Fibroblast of gingiva (primary cell): ENCODE measurements at regions not wholly inside any gene's neighbourhood (a gene's known extent, or its start where the extent isn't known, plus 50 kb on each side); places are given as distances from the start of the nearest gene placed in this dataset.
A peak's percentile ranks its signal among the peaks of the same experiment; 100 is the strongest.

Source experiments
- DNase-seq: peaks from one replicate; pipeline ENCODE4 v3.0.0-alpha.2; 2011; ENCODE audit warnings: low read depth

DNA sequence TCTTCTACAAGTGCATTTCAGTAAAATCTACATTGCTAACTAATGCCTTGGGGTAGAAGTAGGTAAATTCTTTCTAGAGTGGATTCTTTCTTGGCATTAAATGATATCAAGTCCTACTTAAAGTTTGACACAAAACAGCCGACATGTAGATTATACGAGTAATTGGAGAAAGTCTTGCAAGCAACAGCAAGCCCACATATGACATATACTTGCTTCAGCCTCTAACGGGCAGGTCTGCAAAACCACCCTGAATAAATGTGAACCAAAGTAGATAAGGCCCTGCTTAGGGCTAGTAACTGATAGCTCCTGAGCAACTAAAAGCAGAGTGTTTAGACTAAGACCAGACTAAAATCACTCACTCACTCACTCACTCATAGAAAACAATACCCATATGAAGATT, 203.2 kb downstream of the LTN1 start:
- no peak for DNase-seq

DNA sequence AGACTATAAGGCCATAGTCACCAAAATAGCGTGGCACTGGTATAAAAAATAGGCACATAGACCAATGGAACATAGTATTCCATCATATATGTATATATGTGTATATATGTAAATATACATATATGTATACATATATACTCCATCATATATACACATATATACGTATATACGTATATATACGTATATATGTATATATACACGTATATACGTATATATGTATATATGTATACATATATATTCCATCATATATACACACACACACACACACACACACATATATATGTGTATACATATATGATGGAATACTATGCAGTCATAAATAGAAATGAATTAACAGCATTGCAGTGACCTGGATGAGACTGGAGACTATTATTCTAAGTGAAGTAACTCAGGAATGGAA, 204.6 kb downstream of the LTN1 start:
- DNase-seq, result no peak

DNA sequence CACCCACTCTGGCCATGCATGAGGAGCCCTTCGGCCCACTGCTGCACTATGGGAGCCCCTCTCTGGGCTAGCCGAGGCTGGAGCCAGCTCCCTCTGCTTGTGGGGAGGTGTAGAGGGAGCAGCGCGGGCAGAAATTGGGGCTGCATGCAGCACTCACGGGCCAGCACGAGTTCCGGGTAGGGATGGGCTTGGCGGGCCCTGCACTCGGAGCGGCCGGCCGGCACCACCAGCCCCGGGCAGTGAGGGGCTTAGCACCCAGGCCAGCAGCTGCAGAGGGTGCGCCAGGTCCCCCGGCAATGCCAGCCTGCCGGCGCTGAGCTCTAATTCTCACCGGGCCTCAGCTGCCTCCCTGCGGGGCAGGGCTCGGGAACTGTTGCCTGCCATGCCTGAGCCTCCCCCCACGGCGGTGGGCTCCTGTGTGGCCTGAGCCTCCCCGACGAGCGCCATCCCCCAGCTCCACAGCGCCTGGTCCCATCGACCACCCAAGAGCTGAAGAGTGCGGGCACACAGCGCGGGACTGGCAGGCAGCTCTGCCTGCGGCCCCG, 209.0 kb downstream of the LTN1 start:
- DNase-seq, result no peak

DNA sequence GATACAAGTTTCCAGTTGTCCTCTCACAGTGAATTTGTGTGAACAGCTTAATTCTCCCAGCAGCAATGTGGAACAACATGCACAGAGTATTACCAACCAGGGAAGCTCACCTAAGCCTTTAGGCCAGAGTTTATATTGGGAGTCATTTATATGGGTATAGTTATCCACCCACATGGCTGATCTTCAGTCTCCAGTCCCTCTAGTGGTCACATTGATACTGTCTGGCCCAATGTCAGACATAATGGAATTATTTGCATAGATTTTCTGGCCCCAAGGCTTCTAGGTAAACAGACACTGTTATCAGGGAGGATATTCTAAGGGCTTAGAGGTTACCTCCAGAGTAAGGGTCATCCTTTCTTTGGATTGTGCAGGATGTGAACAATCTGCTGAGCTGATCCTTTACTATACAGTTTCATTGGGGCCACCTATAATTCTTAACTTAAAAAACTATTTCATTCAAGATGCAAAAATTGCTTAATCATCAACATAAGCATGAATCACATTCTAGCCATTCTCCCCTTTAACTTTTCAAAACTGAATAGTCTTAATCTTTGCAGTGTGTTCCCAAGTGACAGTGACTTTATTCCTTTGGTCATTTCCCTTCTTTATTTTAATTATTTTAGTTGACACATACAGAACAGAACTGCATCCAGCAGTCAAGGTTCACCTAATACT, 210.9 kb downstream of the LTN1 start:
- DNase-seq, result peak; percentile 43

DNA sequence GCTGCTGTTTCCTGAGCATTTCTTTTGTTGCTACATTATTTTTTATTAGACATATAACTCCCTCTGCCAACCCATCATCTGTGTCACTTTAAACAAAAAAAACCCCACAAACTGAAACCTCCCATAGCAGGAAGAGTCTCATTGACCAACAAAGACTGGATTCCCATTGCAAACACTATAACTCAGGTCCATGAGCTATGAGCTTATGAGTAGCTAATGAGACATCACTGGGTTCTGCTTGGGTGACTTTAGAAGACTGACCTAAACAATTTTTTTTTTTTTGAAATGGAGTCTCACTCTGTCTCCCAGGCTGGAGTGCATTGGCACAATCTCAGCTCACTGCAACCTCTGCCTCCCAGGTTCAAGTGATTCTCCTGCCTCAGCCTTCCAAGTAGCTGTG, 212.8 kb downstream of the LTN1 start:
- DNase-seq, result no peak

DNA sequence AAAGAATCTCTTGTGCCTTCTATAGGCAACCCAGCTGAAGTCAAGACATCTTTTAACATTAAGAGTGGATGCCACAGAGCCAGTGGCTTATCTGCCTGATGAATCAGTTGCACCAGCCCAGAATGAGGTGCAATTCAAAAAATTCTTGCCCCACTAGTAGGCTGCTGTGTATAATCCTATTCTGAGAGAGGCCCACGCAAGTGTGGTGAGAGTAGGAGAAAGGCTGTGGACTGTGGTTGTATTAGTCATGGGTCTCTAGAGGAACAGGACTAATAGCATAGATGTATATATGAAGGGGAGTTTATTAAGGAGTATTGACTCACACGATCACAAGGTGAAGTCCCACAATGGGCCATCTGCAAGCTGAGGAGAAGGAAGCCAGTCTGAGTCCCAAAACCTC, 216.4 kb downstream of the LTN1 start:
- peak; percentile 46 for DNase-seq

DNA sequence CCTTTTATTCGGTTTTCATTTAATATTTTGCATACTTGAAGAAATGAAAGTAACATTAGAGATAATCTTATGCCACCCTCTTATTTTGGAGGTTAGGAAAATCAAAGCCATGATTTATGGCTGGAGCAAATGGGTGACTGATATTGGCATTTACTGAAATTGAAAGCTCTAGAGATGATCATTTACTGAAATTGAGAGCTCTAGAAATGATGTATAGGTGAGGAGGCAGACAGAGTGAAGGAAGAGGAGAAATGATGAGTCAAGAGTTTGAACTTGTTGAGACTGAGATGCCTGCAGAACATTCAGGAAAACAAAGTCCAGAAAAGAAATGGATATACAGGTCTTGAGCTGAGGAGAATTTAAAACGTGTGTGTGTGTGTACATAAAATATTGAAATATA, 217.6 kb downstream of the LTN1 start:
- DNase-seq, result no peak

DNA sequence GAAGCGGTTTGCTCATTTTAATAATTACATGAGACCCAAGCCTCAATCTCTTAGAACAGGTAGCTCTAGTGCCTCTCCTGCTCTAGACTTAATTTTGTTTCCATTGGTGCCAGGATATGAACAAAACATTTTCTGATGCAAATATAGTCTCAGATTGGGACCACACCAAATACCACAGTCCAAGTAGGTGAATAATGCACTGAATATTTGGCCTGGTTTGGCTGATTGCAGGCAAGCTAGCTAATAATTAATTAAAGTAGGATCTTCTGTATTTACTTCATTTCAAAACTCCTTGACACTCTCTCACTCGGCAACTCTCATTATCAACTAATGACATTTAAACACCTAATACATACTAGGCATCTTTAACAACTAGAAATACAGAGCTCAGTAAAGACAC, 219.6 kb downstream of the LTN1 start:
- DNase-seq, result peak; percentile 34

DNA sequence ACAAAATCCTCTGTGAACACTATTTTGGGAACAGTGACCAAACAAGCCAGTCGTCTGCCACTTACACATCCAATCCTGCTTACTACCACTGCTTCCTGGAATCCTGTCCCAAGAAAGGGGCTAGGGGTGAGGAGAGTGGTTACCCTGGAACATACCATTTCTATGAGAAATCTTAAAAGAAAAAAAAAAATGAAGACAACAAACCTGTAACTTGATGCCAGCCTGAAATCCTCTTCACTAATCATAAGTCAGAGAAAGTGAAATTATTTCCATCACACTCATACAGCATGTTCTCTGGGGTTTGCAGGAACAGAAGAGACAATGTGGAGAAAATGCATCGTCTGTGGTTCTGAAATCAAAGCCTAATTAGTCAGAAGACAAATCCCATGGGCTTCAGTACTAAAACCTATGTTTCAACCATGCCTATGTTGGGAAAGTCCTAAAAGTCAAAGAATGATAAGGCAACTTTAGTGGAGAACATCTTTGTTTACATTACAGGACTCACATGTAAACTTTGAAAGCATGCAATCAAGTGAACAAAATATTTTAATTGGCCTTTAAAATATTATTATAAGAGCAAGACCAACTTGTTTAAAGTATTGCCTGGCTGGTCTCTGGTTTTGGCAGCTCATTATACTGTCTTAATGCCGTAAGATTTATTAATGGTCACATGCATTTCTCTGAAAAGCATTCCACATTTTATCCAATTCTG, 220.7 kb downstream of the LTN1 start:
- peak; percentile 100 for DNase-seq

DNA sequence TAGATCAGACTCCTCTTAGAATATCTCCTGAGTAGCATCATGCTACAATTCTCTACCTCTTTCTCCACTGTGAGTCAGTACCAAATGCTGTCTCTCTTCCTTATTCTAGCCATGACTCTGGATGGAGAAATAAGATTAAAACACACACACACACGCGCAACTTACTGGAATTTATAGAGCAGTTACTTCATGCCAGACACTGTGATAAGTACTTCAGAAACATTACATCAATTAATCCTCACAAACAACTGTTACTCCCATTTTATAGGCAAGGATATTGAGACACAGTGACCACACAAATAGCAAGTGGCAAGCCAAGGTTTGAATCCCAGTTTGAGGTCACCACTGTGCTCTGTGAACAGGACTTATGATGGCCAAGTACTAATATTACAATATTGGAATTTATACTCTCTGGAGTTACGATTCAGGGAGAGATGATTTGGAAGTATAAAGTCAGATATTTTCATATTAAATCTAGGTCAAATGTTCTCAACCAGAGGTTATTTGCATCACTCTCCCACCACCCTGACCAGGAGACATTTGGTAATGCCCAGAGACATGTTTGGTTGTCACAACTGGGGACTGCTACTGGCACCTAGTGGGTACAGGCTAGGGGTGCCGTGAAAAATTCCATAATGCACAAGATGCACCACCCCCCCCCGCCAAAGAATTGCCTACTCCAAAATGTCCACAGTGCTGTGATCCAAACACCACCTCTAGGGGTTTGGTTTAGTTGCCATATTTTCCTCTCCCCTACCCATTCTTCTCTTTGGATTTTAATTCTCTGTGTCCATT, 221.6 kb downstream of the LTN1 start:
- peak; percentile 83 for DNase-seq

DNA sequence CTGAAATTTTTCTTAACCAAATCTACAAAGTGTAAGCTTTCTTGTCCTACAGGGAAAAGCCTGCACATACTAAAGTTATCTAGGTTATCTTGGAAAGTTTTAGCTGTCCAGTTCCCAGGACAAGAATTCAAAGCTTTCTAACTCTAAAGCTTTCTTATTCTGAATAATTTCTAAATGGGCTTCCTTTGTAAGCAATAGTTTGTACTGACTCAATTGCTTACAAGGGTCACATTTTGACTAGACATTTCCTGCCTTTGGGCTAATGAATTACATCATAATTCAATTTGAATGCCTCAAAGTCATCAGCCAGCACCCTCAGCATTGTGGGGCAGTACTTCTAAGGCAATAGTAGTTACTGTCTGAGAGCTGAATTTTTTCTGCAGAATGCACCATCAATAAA, 223.0 kb downstream of the LTN1 start:
- DNase-seq, result peak; percentile 46

DNA sequence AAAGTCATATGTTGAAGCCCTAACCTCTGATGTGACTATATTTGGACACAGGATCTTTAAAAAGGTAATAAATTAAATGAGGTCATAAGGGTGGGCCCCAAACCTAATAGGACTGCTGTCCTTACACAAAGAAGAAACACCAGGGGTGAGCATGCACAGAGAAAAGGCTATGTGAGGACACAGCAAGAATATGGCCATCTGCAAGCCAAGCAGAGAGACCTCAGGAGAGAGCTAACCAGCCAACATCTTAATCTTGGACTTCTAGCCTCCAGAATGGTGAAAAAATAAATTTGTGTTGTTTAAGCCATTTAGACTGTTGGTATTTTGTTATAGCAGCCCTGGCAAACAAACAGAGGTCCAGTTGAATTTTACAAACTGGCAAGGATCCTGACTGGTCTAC, 223.9 kb downstream of the LTN1 start:
- DNase-seq, result no peak

DNA sequence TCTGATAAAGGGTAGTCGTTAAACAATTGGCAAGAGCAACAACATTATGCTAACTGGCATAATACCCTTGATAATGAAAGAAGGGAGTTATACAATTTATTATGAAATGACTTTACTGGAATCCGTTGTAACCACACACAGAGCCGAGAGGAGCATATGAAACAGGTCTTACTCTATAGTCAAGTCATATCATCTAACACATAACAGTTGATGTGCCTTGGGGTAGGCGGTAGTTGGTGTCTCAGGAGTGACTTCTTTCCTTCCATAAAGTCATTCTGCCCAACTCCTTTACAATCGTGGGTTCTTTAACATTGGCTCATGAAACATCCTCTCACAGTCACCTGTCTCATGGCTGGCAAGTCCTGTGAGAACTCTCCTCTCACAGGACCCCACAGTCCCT, 225.2 kb downstream of the LTN1 start:
- DNase-seq, result no peak

DNA sequence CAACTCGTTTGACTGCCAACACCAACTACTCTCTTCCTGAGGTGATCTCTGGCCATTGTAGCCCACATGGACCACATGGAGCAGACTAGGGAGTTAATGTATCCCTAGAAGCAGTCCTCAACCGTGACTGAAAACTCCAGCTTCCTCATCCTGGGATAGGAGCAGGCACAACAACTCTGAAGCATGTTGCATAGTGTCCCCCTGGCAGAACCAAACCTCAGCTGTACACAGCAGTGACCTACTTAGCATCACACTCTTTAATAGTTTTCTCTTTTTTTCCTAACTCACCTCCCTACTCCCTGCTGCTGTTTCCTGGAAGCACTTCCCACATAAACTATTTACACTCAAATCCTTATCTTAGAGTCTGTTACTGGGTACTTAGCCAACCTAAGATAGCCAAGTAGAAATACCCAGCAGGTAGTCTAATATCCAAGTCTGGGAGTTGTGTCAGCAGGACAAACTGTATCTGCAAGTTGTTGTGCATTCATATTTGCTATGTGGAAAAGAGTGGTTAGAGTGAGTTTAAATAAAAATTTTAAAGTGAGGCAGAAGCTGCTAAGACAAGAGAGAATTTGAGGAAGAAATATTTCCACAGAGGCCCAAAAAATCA, 228.8 kb downstream of the LTN1 start:
- DNase-seq, result no peak

DNA sequence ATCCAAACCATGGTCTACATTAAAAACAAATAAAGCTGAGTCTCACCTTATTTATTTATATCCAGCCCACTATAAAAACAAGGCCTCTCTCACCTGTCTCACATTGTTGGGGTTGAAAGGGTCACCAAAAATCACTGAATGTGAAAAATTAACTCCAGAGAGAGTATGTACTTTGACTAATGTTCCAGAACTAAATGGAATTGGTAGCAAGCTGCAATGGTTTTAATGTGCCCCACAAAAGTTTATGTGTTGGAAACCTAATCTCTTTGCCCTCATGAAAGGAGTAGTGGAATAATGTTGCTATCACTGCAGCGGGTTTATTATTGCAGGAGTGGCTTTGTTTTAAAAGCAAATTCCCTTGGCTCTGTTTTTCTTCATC, 230.3 kb downstream of the LTN1 start:
- DNase-seq, result peak; percentile 14

DNA sequence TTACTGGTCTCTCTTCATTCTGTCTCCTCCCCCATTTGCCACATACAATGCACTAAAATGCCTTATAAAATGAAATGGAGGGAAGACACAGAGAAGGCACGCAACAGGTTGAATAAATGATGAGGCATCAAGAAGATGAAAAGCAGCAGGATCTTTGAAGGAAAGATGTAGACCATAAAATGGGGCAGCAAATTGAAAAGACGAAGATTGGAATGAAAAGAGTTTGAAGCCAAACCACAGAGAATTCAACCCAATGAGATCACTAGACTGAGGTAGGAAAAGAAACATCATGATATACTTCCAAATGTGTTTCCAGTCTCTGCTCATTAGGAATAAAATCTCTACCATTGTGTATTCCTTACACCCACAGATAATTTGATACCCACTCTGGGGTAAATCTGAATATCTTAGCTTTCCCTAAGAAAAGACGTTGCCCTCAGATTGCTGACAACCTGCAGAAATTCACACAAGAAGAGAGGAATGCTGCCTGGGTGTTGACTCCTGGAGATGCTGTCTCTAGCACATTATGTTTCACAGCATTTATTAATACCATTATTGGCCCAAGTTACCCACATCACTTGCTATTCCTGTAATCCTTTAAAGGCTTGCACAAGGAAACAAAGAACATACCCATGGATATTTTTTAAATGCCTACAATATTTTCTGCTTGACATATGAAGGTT, 230.9 kb downstream of the LTN1 start:
- peak; percentile 81 for DNase-seq

DNA sequence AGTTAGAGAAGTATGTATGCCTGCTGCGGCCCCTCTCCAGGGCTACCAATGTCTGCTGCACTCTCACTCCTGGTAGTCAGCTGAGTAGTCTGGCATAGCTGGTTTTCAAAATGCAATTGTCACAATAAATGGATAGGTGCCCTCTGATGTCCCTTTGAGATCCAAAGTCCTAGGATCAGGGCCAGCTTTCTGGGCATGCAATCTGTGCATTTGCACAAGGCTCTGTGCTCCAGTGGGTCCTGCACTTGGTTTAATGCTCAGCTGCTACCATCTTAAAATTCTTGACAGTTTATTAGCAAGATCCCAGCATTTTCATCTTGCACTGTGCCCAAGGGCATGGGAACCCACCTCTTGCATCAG, 233.8 kb downstream of the LTN1 start:
- no peak for DNase-seq

DNA sequence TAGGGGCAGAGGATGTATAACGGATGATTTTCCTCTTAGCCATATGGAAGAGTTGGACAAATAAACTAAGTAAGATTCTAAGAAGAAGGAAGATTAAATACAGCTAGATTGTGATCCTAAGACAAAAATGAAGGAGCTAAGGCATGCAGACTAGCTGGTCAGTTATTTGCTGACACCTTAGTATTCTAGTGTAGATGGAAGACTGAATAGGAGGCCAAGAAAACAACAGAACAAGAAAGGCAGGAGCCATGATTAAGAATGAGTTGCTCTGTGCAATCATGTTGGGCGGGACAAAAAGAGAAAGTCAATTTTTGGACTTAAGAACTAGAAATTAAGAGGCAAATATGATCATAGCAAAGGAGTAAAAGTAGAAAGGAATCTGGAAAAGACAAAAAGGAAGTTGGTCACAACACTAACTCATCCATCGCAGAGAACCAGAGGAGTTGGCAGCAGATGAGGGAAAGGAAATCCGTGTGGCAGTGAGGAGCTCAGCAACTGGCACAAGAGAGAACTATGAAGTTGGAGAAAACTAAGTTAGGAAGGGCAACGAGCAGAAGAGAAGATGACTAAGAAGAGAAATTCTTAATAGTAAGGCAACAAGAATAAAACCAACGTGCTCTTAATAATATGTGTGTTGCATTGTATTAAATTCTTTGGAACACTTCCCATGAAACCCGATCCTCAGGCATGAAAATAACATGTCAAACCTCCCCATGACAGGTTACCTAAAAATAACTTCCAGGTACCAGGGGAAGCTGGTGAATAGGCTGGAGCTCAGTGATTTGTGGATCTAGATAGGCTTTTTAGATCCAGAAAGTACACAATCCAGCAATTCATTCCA, 234.4 kb downstream of the LTN1 start:
- peak; percentile 54 for DNase-seq

DNA sequence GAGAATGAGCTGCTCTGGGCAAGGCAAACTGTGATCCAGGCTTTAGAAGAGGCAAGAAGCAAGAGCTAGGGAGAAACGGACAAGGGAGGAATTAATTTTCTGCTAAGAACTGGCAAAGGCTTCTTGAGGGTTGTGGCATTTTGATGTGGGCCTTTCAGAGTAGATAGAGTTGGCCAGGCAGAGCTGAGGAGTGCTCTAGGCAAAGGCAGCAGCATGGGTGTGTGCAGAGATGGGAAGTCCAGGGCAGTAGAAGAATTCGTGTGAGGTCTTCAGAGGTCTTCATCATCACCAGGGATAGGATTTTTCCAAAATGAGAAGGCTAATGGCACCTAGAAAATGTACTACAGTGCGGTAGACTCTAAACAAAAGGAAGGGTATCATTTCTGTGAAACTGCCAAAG, 237.8 kb downstream of the LTN1 start:
- DNase-seq, result no peak

DNA sequence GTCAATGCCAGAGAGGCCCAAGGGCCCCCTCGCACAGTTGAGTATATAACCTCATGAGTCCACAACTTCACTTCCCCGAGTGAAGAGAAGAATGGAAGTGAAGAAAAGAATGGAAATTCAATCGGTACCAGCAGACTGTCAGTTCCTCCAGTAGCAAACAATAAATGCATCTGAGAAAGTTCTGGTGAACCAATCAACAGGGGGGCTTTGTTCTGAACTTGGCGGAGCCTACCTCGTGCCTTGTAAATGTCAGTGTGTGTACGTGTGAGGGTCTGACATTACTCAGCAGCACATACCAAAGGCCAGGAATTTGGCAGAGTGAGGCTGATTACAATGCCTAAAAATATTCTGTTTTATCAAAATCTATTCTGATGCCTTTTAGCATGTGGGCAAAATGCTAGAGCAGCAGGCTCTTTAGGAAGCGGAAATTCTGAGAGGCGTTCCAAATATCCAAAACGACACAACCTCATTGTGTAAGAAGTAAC, 238.5 kb downstream of the LTN1 start:
- DNase-seq, result peak; percentile 61

DNA sequence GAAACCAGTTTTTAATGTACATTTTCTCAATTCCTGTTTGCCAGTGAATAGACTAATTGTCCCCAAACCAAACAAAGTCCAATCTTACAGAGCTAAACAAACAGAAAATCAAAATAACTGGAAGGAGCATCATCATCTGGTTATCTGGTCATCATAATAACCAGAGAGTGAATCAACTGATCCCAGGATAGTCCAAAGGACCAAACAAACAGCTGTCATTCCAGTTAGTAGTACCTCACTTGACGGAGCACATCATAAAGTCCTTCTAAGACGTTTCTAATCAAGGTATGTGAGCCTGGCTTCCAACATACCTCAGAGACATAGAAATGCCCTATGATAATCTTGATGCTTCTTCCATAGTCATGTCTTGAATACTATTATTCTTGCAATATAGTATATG, 240.5 kb downstream of the LTN1 start:
- no peak for DNase-seq
